DND-41 (cell line): ENCODE measurements at regions not wholly inside any gene's neighbourhood (a gene's known extent, or its start where the extent isn't known, plus 50 kb on each side); places are given as distances from the start of the nearest gene placed in this dataset.

Experiments
- EZH2 ChIP-seq: IDR thresholded peaks from 3 replicates; pipeline ENCODE4 v1.6.1; 2012; ENCODE audit warnings: borderline replicate concordance, low read depth, mild to moderate bottlenecking, moderate library complexity, low read length, inconsistent platforms; ENCODE audit not compliant: severe bottlenecking
- TF ChIP-seq, protein P1 (sequence below): IDR thresholded peaks from 2 replicates; pipeline ENCODE4 v1.5.1; 2012; ENCODE audit warnings: borderline replicate concordance, low read length, moderate library complexity, mild to moderate bottlenecking; ENCODE audit not compliant: poor library complexity, severe bottlenecking; ENCODE audit errors: extremely low read depth

DNA sequence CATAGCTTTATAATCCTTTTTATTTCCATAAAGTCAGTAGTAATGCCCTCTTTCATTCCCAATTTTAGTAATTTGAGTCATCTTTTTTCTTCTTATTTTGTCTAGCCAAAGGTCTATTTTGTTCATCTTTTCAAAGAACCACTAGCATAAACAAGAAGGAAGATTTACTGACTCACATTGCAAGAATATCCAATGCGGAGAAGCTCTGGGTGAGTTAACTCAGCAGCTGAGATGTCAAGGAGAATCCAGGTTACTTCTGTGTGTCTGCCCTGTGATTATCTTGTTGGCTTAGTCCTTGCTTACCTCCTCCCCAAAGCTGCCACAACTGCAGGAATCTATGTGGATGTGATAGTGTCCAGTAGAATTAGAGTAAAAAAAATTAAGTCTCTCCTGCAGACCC lies 311.4 kb upstream of the NCKAP5 start:
- TF ChIP-seq, protein P1, sequence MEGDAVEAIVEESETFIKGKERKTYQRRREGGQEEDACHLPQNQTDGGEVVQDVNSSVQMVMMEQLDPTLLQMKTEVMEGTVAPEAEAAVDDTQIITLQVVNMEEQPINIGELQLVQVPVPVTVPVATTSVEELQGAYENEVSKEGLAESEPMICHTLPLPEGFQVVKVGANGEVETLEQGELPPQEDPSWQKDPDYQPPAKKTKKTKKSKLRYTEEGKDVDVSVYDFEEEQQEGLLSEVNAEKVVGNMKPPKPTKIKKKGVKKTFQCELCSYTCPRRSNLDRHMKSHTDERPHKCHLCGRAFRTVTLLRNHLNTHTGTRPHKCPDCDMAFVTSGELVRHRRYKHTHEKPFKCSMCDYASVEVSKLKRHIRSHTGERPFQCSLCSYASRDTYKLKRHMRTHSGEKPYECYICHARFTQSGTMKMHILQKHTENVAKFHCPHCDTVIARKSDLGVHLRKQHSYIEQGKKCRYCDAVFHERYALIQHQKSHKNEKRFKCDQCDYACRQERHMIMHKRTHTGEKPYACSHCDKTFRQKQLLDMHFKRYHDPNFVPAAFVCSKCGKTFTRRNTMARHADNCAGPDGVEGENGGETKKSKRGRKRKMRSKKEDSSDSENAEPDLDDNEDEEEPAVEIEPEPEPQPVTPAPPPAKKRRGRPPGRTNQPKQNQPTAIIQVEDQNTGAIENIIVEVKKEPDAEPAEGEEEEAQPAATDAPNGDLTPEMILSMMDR: no peak
- no peak for TF ChIP-seq EZH2
